ENCODE measurements at regions not wholly inside any gene's neighbourhood (a gene's known extent, or its start where the extent isn't known, plus 50 kb on each side); places are given as distances from the start of the nearest gene placed in this dataset.

- TF ChIP-seq, protein P1, sequence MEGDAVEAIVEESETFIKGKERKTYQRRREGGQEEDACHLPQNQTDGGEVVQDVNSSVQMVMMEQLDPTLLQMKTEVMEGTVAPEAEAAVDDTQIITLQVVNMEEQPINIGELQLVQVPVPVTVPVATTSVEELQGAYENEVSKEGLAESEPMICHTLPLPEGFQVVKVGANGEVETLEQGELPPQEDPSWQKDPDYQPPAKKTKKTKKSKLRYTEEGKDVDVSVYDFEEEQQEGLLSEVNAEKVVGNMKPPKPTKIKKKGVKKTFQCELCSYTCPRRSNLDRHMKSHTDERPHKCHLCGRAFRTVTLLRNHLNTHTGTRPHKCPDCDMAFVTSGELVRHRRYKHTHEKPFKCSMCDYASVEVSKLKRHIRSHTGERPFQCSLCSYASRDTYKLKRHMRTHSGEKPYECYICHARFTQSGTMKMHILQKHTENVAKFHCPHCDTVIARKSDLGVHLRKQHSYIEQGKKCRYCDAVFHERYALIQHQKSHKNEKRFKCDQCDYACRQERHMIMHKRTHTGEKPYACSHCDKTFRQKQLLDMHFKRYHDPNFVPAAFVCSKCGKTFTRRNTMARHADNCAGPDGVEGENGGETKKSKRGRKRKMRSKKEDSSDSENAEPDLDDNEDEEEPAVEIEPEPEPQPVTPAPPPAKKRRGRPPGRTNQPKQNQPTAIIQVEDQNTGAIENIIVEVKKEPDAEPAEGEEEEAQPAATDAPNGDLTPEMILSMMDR (IDR thresholded peaks at IDR 0.05): no peak
- no peak for TF ChIP-seq POLR2A (IDR thresholded peaks at IDR 0.05)
Measured at GRCh38 chr6:98156580-98156979, 677.8 kb upstream of the POU3F2 start.
